HEK293T (cell line): ENCODE measurements at regions not wholly inside any gene's neighbourhood (a gene's known extent, or its start where the extent isn't known, plus 50 kb on each side); places are given as distances from the start of the nearest gene placed in this dataset.

Source experiments
- CTCF ChIA-PET: fragments of 350-600 bp; formaldehyde crosslinking; extraction: SDS; loops from one replicate; lab custom pipeline; 2021; ENCODE audit warnings: antibody characterized with exemption, inconsistent platforms; lab: Yijun Ruan, JAX
- POLR2A ChIA-PET: fragments of 350-600 bp; formaldehyde crosslinking; extraction: SDS; loops from one replicate; lab custom pipeline; 2020; ENCODE audit warnings: antibody characterized with exemption, inconsistent platforms; lab: Yijun Ruan, JAX
- DNase-seq: peaks from one replicate; pipeline ENCODE4 v3.0.0; 2012; ENCODE audit warnings: mixed read lengths; ENCODE audit errors: extremely low spot score
- ARNT ChIP-seq: fragments of 450-650 bp; IDR thresholded peaks from 2 replicates; pipeline ENCODE4 v1.6.1; 2017; ENCODE audit warnings: mild to moderate bottlenecking
- BHLHE40 ChIP-seq: fragments of 450-650 bp; IDR thresholded peaks from 2 replicates; pipeline ENCODE4 v1.6.1; 2016; ENCODE audit warnings: mild to moderate bottlenecking, moderate library complexity, borderline replicate concordance
- CTBP1 ChIP-seq: fragments of 450-650 bp; IDR thresholded peaks from 2 replicates; pipeline ENCODE4 v1.6.1; 2016; ENCODE audit warnings: borderline replicate concordance
- ELF4 ChIP-seq: fragments of 450-650 bp; IDR thresholded peaks from 2 replicates; pipeline ENCODE4 v1.6.1; 2017; ENCODE audit warnings: antibody characterized with exemption
- FOXA1 ChIP-seq: fragments of 450-650 bp; IDR thresholded peaks from 2 replicates; pipeline ENCODE4 v1.6.1; 2016; ENCODE audit warnings: mild to moderate bottlenecking
- FOXK2 ChIP-seq: fragments of 450-650 bp; IDR thresholded peaks from 2 replicates; pipeline ENCODE4 v1.6.1; 2016; ENCODE audit warnings: mild to moderate bottlenecking
- FOXM1 ChIP-seq: fragments of 450-650 bp; IDR thresholded peaks from 2 replicates; pipeline ENCODE4 v1.6.1; 2017; ENCODE audit warnings: mild to moderate bottlenecking, borderline replicate concordance
- HDGF ChIP-seq: fragments of 450-650 bp; IDR thresholded peaks from 2 replicates; pipeline ENCODE4 v1.6.1; 2017; ENCODE audit warnings: antibody characterized with exemption, borderline replicate concordance
- L3MBTL2 ChIP-seq: fragments of 450-650 bp; conservative IDR thresholded peaks from 2 replicates; pipeline ENCODE4 v1.6.1; 2016; ENCODE audit warnings: mild to moderate bottlenecking
- LEF1 ChIP-seq: fragments of 450-650 bp; IDR thresholded peaks from 2 replicates; pipeline ENCODE4 v1.6.1; 2017; ENCODE audit warnings: mild to moderate bottlenecking, borderline replicate concordance
- NFRKB ChIP-seq: fragments of 450-650 bp; IDR thresholded peaks from 2 replicates; pipeline ENCODE4 v1.6.1; 2016; ENCODE audit warnings: mild to moderate bottlenecking, moderate library complexity
- PKNOX1 ChIP-seq: fragments of 450-650 bp; IDR thresholded peaks from 2 replicates; pipeline ENCODE4 v1.6.1; 2016
- SP1 ChIP-seq: fragments of 450-650 bp; IDR thresholded peaks from 2 replicates; pipeline ENCODE4 v1.6.1; 2017
- SUZ12 ChIP-seq: fragments of 450-650 bp; IDR thresholded peaks from 2 replicates; pipeline ENCODE4 v1.6.1; 2016; ENCODE audit warnings: mild to moderate bottlenecking
- TARDBP ChIP-seq: fragments of 450-650 bp; IDR thresholded peaks from 2 replicates; pipeline ENCODE4 v1.6.1; 2016
- ZNF384 ChIP-seq: fragments of 450-650 bp; IDR thresholded peaks from 2 replicates; pipeline ENCODE4 v1.6.1; 2016

DNA sequence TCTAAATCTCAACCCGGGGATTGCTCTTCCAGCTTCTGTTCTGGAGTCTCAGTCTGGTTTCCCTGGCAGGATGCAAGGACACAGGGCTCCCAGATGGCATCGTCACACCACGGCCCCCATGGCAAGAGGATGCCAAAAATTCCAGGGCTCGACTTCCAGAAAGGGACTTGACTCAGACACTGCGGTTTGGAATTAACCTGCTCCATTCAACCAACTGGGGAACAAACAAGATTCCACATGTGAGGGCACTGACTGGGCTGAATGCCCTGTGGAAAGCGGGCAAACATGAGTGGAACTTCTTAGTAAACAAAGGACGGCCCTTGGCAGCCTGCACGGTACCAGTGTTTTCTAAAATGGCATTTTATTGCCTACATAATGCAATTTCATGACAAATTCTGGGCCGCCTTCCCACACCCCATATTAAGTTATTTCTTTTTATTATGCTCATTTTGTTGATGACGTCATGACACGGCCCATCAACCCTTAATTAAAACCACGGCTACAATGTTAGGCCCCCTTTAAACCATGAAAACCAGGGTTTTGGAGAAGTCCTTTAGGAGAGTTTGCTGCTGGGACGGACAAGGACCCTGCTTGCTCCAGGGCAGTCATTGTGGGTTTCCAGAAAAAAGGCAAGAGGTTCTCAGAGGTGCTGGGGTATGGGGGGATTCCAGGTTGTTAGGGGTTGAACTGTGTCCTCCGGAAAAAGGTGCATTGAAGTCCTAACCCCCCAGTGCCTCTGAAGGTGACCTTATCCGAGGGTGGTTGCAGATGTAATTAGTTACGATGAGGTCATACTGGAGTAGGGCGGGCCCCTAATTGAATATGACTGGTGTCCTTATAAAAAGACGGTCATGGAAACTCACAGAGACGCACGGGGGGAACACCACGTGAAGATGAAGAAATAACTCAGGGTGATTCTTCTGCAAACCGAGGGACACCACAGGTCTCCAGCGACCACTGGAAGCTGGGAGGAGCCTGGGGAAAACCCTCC is 205.6 kb downstream of the FOXL1 start:
- POLR2A ChIA-PET: no interaction called here
- CTCF ChIA-PET: no interaction called here
- no peak for TF ChIP-seq ARNT
- no peak for TF ChIP-seq HDGF
- TF ChIP-seq ZNF384: no peak
- no peak for TF ChIP-seq FOXM1
- no peak for TF ChIP-seq SP1
- TF ChIP-seq L3MBTL2: no peak
- no peak for TF ChIP-seq BHLHE40
- no peak for TF ChIP-seq ELF4
- no peak for TF ChIP-seq FOXA1
- no peak for TF ChIP-seq FOXK2
- TF ChIP-seq CTBP1: no peak
- TF ChIP-seq PKNOX1: no peak
- TF ChIP-seq LEF1: no peak
- no peak for TF ChIP-seq SUZ12
- no peak for TF ChIP-seq NFRKB
- TF ChIP-seq TARDBP: no peak
- no peak for DNase-seq

DNA sequence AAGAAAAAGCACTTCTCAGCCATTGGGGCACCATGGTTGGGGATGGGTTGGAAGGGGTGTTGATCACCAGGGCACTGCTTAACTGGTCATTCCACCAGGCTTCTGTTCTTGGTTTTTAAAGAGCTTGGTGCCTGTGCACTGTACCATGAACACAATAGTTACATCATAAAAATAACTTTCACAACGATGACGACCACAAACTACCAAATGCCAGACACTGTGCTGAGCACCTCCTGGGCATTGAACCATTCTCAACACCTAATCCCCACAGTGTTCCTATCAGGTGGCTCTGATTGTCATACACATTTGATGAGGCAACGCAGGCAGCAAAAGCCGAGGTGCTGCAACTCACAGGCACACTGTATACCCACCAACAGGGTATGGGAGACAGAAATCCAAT is 208.0 kb downstream of the FOXL1 start:
- POLR2A ChIA-PET: no interaction called here
- TF ChIP-seq FOXM1 (no peak), CTBP1 (no peak), ARNT (no peak), LEF1 (no peak), TARDBP (no peak), ZNF384 (no peak), ELF4 (no peak), HDGF (no peak), SP1 (no peak), NFRKB (no peak), FOXK2 (no peak), BHLHE40 (no peak), FOXA1 (no peak), PKNOX1 (no peak), L3MBTL2 (no peak), SUZ12 (no peak)
- CTCF ChIA-PET: no interaction called here
- no peak for DNase-seq

GRCh38 chr16:86786994-86787393 is 208.6 kb downstream of the FOXL1 start:
- ChIA-PET CTCF (no interaction called here), POLR2A (no interaction called here)
- DNase-seq: no peak
- TF ChIP-seq ELF4: no peak
- no peak for TF ChIP-seq NFRKB
- TF ChIP-seq ARNT: no peak
- no peak for TF ChIP-seq BHLHE40
- TF ChIP-seq CTBP1: no peak
- TF ChIP-seq LEF1: no peak
- TF ChIP-seq FOXA1: no peak
- no peak for TF ChIP-seq FOXM1
- TF ChIP-seq HDGF: no peak
- no peak for TF ChIP-seq L3MBTL2
- no peak for TF ChIP-seq PKNOX1
- TF ChIP-seq TARDBP: no peak
- no peak for TF ChIP-seq FOXK2
- no peak for TF ChIP-seq ZNF384

GRCh38 chr16:86787538-86787937 is 209.2 kb downstream of the FOXL1 start:
- ChIA-PET CTCF (no interaction called here), POLR2A (no interaction called here)
- DNase-seq: no peak
- TF ChIP-seq LEF1: no peak
- TF ChIP-seq SUZ12: no peak

DNA sequence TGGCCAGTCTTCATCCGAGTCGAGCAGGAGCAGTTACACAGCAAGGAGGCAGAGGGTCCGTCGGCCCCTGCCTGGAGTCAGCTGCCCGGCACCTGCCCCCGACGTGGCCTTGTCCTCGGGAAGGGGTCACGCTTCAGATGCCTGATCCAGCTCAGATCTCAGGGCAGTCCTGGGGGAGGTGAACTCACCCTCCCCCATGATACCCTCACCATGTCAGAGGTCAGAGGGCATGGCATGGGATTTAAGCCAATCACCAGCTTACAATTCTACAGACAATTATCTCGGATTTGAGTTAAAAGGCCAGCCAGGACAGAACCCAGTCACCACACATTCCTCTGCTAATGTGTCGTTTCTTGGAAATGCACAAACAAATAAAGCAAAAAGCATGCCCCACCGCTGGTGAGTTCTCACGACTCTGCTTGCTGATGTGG is 211.3 kb downstream of the FOXL1 start:
- CTCF ChIA-PET: no interaction called here
- DNase-seq: no peak
- TF ChIP-seq L3MBTL2 (no peak), SP1 (no peak), NFRKB (no peak), TARDBP (no peak), ARNT (no peak), PKNOX1 (no peak), FOXA1 (no peak), FOXM1 (no peak), ZNF384 (no peak), ELF4 (no peak), FOXK2 (no peak), LEF1 (no peak), SUZ12 (no peak), BHLHE40 (no peak), CTBP1 (no peak), HDGF (no peak)
- POLR2A ChIA-PET: no interaction called here
